HepG2 (cell line): ENCODE measurements at regions not wholly inside any gene's neighbourhood (a gene's known extent, or its start where the extent isn't known, plus 50 kb on each side); places are given as distances from the start of the nearest gene placed in this dataset.

Experiments
- ATAC-seq: fragments of 200-7000 bp; cut with Tn5 transposase; 3 replicates; pipeline ENCODE4 v1.9.1; 2020; ENCODE audit warnings: mild to moderate bottlenecking, moderate library complexity
- BruUV-seq: library from RNA; stranded (reverse); fragments of 400-500 nt; replicated peaks from 2 replicates; lab custom pipeline; 2021; lab: Mats Ljungman, UMichigan
- CTCF ChIA-PET: fragments of 300-600 bp; formaldehyde crosslinking; extraction: SDS; loops from one replicate; lab custom pipeline; 2021; ENCODE audit warnings: low total read pairs, inconsistent platforms, low intra/inter-chr PET ratio; lab: Yijun Ruan, JAX
- POLR2A ChIA-PET: fragments of 350-600 bp; sonication (Branson Sonifier 250); formaldehyde crosslinking; loops from one replicate; lab custom pipeline; 2020; ENCODE audit warnings: antibody characterized with exemption, inconsistent platforms; lab: Yijun Ruan, JAX
- DNase-seq: peaks from one replicate; pipeline ENCODE4 v3.0.0-alpha.2; 2015; ENCODE audit warnings: low spot score
- FAIRE-seq: peaks from 3 replicates; lab custom pipeline; 2011; peaks lifted over from hg19 to GRCh38; lab: Jason Lieb, UNC
- H2AFZ ChIP-seq: one replicate; pipeline ENCODE4 v1.6.1; 2011; ENCODE audit warnings: low read length, inconsistent platforms
- H3K27ac ChIP-seq: fragments of 300-600 bp; 3 replicates; pipeline ENCODE4 v1.8.0; 2011; ENCODE audit warnings: mixed run types, mild to moderate bottlenecking, mixed read lengths, low read length, inconsistent platforms; ENCODE audit not compliant: insufficient read depth; ENCODE audit errors: extremely low read length
- H3K27me3 ChIP-seq, 2 experiments: fragments of 200-600 bp in 1 of 2; 2 replicates in 1 of 2; 3 replicates in 1 of 2; pipeline versions ENCODE4 v1.6.0 to v1.8.0; 2011; ENCODE audit warnings: low read length in 2 of 2, mild to moderate bottlenecking in 2 of 2, moderate library complexity in 2 of 2, inconsistent platforms in 1 of 2; ENCODE audit not compliant: insufficient read depth in 2 of 2, control insufficient read depth in 1 of 2
- H3K36me3 ChIP-seq, 2 experiments: fragments of 200-600 bp in 1 of 2; replicated peaks in 1 of 2; 2 replicates in 1 of 2; 3 replicates in 1 of 2; pipeline versions ENCODE4 v1.5.1 to v1.8.0; 2011; ENCODE audit warnings: low read length in 2 of 2, inconsistent platforms in 1 of 2; ENCODE audit not compliant: insufficient read depth in 2 of 2, control insufficient read depth in 1 of 2
- H3K4me1 ChIP-seq: 2 replicates; pipeline ENCODE4 v1.5.1; 2012; ENCODE audit warnings: low read length, inconsistent platforms; ENCODE audit not compliant: insufficient read depth
- H3K4me2 ChIP-seq: 2 replicates; pipeline ENCODE4 v1.6.0; 2011; ENCODE audit warnings: low read depth, low read length, inconsistent platforms
- H3K4me3 ChIP-seq, 3 experiments: fragments of 200-600 bp in 1 of 3; sonication (generic), shearing (Covaris generic) in 1 of 3; replicated peaks in 1 of 3; 2 replicates each; pipeline ENCODE4 v1.5.1; 2011 to 2016; ENCODE audit warnings: low read length in 3 of 3, inconsistent platforms in 2 of 3, low read depth in 2 of 3, mild to moderate bottlenecking in 2 of 3, control low read depth in 1 of 3, mixed read lengths in 1 of 3; ENCODE audit not compliant: insufficient read depth in 1 of 3
- H3K79me2 ChIP-seq: one replicate; pipeline ENCODE4 v1.6.1; 2011; ENCODE audit warnings: low read length, inconsistent platforms; ENCODE audit not compliant: insufficient read depth
- H3K9ac ChIP-seq: 2 replicates; pipeline ENCODE4 v1.6.0; 2011; ENCODE audit warnings: mild to moderate bottlenecking, low read depth, low read length, inconsistent platforms; ENCODE audit not compliant: insufficient read depth
- H3K9me3 ChIP-seq: 2 replicates; pipeline ENCODE4 v1.5.1; 2012; ENCODE audit warnings: mild to moderate bottlenecking, low read length
- H4K20me1 ChIP-seq: 2 replicates; pipeline ENCODE4 v1.6.0; 2011; ENCODE audit warnings: inconsistent platforms, mild to moderate bottlenecking, low read length, moderate library complexity; ENCODE audit not compliant: insufficient read depth
- FOXC1 ChIP-seq: sonication (generic); formaldehyde crosslinking; IDR thresholded peaks from 2 replicates; pipeline ENCODE4 v1.8.0; 2022; ENCODE audit warnings: mild to moderate bottlenecking, missing genetic modification reagents, borderline replicate concordance
- FUBP1 ChIP-seq: sonication (generic); formaldehyde crosslinking; IDR thresholded peaks from 2 replicates; pipeline ENCODE4 v1.5.1; 2020; ENCODE audit warnings: missing genetic modification reagents, mild to moderate bottlenecking, borderline replicate concordance
- GFI1 ChIP-seq: sonication (generic); formaldehyde crosslinking; IDR thresholded peaks from 2 replicates; pipeline ENCODE4 v1.5.0; 2020; ENCODE audit warnings: missing genetic modification reagents, mild to moderate bottlenecking, borderline replicate concordance
- NFE2L1 ChIP-seq: sonication (generic); formaldehyde crosslinking; IDR thresholded peaks from 2 replicates; pipeline ENCODE4 v1.4.0; 2020; ENCODE audit warnings: missing genetic modification reagents, mild to moderate bottlenecking, borderline replicate concordance
- NFIB ChIP-seq: sonication (generic); formaldehyde crosslinking; IDR thresholded peaks from 2 replicates; pipeline ENCODE4 v1.9.0; 2021; ENCODE audit warnings: missing genetic modification reagents, mild to moderate bottlenecking, borderline replicate concordance
- RORA ChIP-seq: sonication (generic); formaldehyde crosslinking; IDR thresholded peaks from 2 replicates; pipeline ENCODE4 v1.5.0; 2020; ENCODE audit warnings: mild to moderate bottlenecking, missing genetic modification reagents, moderate library complexity
- TBX2 ChIP-seq: sonication (generic); formaldehyde crosslinking; IDR thresholded peaks from 2 replicates; pipeline ENCODE4 v1.5.0; 2020; ENCODE audit warnings: missing genetic modification reagents, mild to moderate bottlenecking, borderline replicate concordance
- ZFP62 ChIP-seq: sonication (generic); formaldehyde crosslinking; IDR thresholded peaks from 2 replicates; pipeline ENCODE4 v1.4.0; 2020; ENCODE audit warnings: missing genetic modification reagents
- ZNF672 ChIP-seq: sonication (generic); formaldehyde crosslinking; IDR thresholded peaks from 2 replicates; pipeline ENCODE4 v1.8.1; 2022; ENCODE audit warnings: missing genetic modification reagents
- WGBS: methylation state at CpG from one replicate; pipeline ENCODE4 v1.1.6; 2017; ENCODE audit warnings: low lambda C conversion rate; 5-methylcytosine and 5-hydroxymethylcytosine counted together
- in situ Hi-C: cut with HindIII; loops from 2 replicates; pipeline ENCODE4 v1.10.0; 2017; ENCODE audit warnings: low pct_unique_long_range_greater_than_20kb; ENCODE audit not compliant: extremely low pct_ligation_motif_present
- intact Hi-C: fragments of 100-400 bp; cut with micrococcal nuclease; formaldehyde crosslinking; loops from one replicate; pipeline ENCODE4 v1.10.0; 2022; ENCODE audit not compliant: unreplicated experiment
- TF ChIP-seq, protein P1 (sequence below): sonication (generic); formaldehyde crosslinking; IDR thresholded peaks from 2 replicates; pipeline ENCODE4 v1.5.0; 2020; ENCODE audit warnings: missing genetic modification reagents, mild to moderate bottlenecking, borderline replicate concordance
- TF ChIP-seq, protein P2 (sequence below): sonication (generic); formaldehyde crosslinking; IDR thresholded peaks from 2 replicates; pipeline ENCODE4 v1.8.1; 2022; ENCODE audit warnings: low read depth, mild to moderate bottlenecking, missing genetic modification reagents
- TF ChIP-seq, protein P3 (sequence below): sonication (generic); formaldehyde crosslinking; IDR thresholded peaks from 2 replicates; pipeline ENCODE4 v1.5.0; 2020; ENCODE audit warnings: mild to moderate bottlenecking, missing genetic modification reagents
- TF ChIP-seq, protein P4 (sequence below): sonication (generic); formaldehyde crosslinking; IDR thresholded peaks from 2 replicates; pipeline ENCODE4 v1.5.0; 2020; ENCODE audit warnings: mild to moderate bottlenecking, missing genetic modification reagents, borderline replicate concordance

GRCh38 chr15:98375513-98376340, 272.6 kb upstream of the IGF1R start:
- ChIA-PET POLR2A (no interaction called here), CTCF (no interaction called here)
- in situ Hi-C loops (no loop called here), intact Hi-C loops (no loop called here)
- H3K9me3 ChIP-seq, result peaks cover 11% of the 10 kb centered on the region; the same call in 1 of the 2 replicates
- ATAC-seq (no peak), FAIRE-seq (no peak), DNase-seq (no peak)
- H3K27me3 ChIP-seq, result no peaks in the 10 kb centered on the region
- H3K9ac ChIP-seq, result no peak overlapping the region
- no peaks in the 10 kb centered on the region for H3K36me3 ChIP-seq
- H3K27ac ChIP-seq, result no peak overlapping the region
- no peaks in the 10 kb centered on the region for H3K79me2 ChIP-seq
- H3K4me2 ChIP-seq, result no peak overlapping the region
- WGBS, result 30% methylated on average over 7 of the region's 7 CpGs
- H2AFZ ChIP-seq, result no peak overlapping the region
- H4K20me1 ChIP-seq, result no peaks in the 10 kb centered on the region
- H3K4me1 ChIP-seq, result no peaks in the 10 kb centered on the region
- H3K4me3 ChIP-seq, result no peak overlapping the region
- no TSS peak for BruUV-seq
- TF ChIP-seq, protein P1, sequence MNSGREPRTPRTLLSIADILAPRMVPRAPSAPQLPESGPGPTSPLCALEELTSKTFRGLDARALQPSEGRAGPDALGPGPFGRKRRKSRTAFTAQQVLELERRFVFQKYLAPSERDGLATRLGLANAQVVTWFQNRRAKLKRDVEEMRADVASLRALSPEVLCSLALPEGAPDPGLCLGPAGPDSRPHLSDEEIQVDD (CRISPR knock-in tag), result no peak
- no peak for TF ChIP-seq TBX2 (CRISPR knock-in tag)
- TF ChIP-seq, protein P2, sequence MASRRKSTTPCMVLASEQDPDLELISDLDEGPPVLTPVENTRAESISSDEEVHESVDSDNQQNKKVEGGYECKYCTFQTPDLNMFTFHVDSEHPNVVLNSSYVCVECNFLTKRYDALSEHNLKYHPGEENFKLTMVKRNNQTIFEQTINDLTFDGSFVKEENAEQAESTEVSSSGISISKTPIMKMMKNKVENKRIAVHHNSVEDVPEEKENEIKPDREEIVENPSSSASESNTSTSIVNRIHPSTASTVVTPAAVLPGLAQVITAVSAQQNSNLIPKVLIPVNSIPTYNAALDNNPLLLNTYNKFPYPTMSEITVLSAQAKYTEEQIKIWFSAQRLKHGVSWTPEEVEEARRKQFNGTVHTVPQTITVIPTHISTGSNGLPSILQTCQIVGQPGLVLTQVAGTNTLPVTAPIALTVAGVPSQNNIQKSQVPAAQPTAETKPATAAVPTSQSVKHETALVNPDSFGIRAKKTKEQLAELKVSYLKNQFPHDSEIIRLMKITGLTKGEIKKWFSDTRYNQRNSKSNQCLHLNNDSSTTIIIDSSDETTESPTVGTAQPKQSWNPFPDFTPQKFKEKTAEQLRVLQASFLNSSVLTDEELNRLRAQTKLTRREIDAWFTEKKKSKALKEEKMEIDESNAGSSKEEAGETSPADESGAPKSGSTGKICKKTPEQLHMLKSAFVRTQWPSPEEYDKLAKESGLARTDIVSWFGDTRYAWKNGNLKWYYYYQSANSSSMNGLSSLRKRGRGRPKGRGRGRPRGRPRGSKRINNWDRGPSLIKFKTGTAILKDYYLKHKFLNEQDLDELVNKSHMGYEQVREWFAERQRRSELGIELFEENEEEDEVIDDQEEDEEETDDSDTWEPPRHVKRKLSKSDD (CRISPR knock-in tag), result no peak
- TF ChIP-seq, protein P3, sequence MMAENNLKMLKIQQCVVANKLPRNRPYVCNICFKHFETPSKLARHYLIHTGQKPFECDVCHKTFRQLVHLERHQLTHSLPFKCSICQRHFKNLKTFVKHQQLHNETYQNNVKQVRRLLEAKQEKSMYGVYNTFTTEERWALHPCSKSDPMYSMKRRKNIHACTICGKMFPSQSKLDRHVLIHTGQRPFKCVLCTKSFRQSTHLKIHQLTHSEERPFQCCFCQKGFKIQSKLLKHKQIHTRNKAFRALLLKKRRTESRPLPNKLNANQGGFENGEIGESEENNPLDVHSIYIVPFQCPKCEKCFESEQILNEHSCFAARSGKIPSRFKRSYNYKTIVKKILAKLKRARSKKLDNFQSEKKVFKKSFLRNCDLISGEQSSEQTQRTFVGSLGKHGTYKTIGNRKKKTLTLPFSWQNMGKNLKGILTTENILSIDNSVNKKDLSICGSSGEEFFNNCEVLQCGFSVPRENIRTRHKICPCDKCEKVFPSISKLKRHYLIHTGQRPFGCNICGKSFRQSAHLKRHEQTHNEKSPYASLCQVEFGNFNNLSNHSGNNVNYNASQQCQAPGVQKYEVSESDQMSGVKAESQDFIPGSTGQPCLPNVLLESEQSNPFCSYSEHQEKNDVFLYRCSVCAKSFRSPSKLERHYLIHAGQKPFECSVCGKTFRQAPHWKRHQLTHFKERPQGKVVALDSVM (CRISPR knock-in tag), result no peak
- no peak for TF ChIP-seq ZFP62 (CRISPR knock-in tag)
- TF ChIP-seq RORA (CRISPR knock-in tag), result no peak
- TF ChIP-seq GFI1 (CRISPR knock-in tag), result no peak
- no peak for TF ChIP-seq NFIB (CRISPR knock-in tag)
- TF ChIP-seq NFE2L1 (CRISPR knock-in tag), result no peak
- TF ChIP-seq, protein P4, sequence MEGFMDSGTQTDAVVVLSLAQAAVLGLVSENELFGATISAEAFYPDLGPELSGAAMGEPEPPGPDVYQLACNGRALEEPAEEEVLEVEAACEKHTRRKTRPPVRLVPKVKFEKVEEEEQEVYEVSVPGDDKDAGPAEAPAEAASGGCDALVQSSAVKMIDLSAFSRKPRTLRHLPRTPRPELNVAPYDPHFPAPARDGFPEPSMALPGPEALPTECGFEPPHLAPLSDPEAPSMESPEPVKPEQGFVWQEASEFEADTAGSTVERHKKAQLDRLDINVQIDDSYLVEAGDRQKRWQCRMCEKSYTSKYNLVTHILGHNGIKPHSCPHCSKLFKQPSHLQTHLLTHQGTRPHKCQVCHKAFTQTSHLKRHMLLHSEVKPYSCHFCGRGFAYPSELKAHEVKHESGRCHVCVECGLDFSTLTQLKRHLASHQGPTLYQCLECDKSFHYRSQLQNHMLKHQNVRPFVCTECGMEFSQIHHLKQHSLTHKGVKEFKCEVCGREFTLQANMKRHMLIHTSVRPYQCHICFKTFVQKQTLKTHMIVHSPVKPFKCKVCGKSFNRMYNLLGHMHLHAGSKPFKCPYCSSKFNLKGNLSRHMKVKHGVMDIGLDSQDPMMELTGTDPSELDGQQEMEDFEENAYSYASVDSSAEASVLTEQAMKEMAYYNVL (CRISPR knock-in tag), result no peak
- no peak for TF ChIP-seq ZNF672 (CRISPR knock-in tag)
- TF ChIP-seq FUBP1 (CRISPR knock-in tag), result no peak
- TF ChIP-seq FOXC1 (CRISPR knock-in tag), result no peak
